Central memory CD8-positive, alpha-beta T cell (primary cell): ENCODE measurements at regions not wholly inside any gene's neighbourhood (a gene's known extent, or its start where the extent isn't known, plus 50 kb on each side); places are given as distances from the start of the nearest gene placed in this dataset.

Experiments
- ATAC-seq: fragments of 150-1000 bp; cut with Tn5 transposase; replicated peaks from 2 replicates; pipeline ENCODE4 v1.10.0; 2022; ENCODE audit warnings: mild to moderate bottlenecking, moderate FRiP score, moderate number of reproducible peaks; ENCODE audit not compliant: poor library complexity, severe bottlenecking; ENCODE audit errors: extremely low read depth
- DNase-seq, 2 donors: peaks; one replicate each; pipeline ENCODE4 v3.0.0; 2021; ENCODE audit warnings: low spot score in 2 of 2
- H3K27ac Mint-ChIP-seq: one replicate; pipeline ENCODE4 v1.8.0; 2022; ENCODE audit warnings: low read depth, mild to moderate bottlenecking, moderate library complexity, mixed read lengths
- H3K27me3 Mint-ChIP-seq: one replicate; pipeline ENCODE4 v1.8.0; 2022; ENCODE audit warnings: mixed read lengths
- H3K36me3 Mint-ChIP-seq: one replicate; pipeline ENCODE4 v1.8.0; 2022; ENCODE audit warnings: mild to moderate bottlenecking, moderate library complexity, mixed read lengths; ENCODE audit not compliant: insufficient read depth
- H3K4me1 Mint-ChIP-seq: one replicate; pipeline ENCODE4 v1.8.0; 2022; ENCODE audit warnings: mixed read lengths
- H3K4me3 Mint-ChIP-seq: one replicate; pipeline ENCODE4 v1.8.0; 2022; ENCODE audit warnings: mild to moderate bottlenecking, moderate library complexity, mixed read lengths
- H3K9me3 Mint-ChIP-seq: one replicate; pipeline ENCODE4 v1.8.0; 2022; ENCODE audit warnings: mixed read lengths

DNA sequence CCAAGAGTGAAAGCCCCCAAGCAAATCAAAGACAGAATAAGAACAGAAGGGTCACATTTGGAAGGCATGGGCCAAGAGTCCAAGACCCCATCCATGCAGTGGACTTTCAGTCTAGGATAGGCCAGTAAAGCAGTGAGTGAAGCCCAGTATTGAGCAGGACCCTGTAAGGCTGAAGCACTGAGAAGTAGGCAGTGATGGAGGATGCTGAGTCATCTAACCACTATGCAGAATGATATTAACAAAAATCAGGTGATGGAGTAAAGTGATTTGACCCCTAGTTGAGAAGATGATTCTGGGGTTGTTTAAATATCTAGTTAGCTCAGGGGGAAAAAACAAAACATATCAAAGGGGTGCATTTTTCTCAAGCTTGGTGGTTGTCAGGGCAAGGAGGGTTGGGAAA lies 308.7 kb upstream of the PLXNA2 start:
- Mint-ChIP-seq H3K4me1 (no peaks in the 10 kb centered on the region), H3K36me3 (no peaks in the 10 kb centered on the region), H3K9me3 (no peaks in the 10 kb centered on the region), H3K27me3 (no peaks in the 10 kb centered on the region), H3K4me3 (no peak overlapping the region), H3K27ac (no peak overlapping the region)
- DNase-seq = no peak
- ATAC-seq = no peak

- Mint-ChIP-seq H3K36me3 (no peaks in the 10 kb centered on the region), H3K27me3 (no peaks in the 10 kb centered on the region), H3K9me3 (no peaks in the 10 kb centered on the region), H3K27ac (no peak overlapping the region), H3K4me1 (no peaks in the 10 kb centered on the region), H3K4me3 (no peak overlapping the region)
- no peak for ATAC-seq
- no peak for DNase-seq
These were observed 312.3 kb upstream of the PLXNA2 start for GRCh38 chr1:208556461-208556860.

- DNase-seq (no peak), ATAC-seq (no peak)
- Mint-ChIP-seq H3K9me3 (no peaks in the 10 kb centered on the region), H3K4me3 (no peak overlapping the region), H3K36me3 (no peaks in the 10 kb centered on the region), H3K27me3 (no peaks in the 10 kb centered on the region), H3K27ac (no peak overlapping the region), H3K4me1 (no peaks in the 10 kb centered on the region)
These were observed 313.0 kb upstream of the PLXNA2 start for GRCh38 chr1:208557046-208557722.

DNA sequence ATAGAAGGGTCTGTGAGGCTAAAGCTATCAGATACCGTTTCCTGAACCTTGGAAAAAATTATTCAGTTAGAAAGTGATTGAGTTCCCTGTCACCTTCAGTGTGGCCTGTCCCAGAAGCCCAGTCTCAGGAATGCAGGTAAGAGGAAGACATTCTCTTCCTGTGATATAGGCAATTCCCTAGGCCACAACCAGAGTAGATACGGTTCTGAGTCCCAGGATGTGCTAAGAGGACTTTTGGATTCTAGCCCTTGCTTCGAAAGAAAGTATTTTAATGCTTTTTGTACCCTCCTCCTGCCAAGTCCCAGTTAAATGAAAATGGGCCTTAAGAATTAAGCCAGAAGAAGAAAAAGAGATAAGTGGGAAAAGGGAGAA lies 313.5 kb upstream of the PLXNA2 start:
- ATAC-seq (no peak), DNase-seq (no peak)
- Mint-ChIP-seq H3K27me3 (no peaks in the 10 kb centered on the region), H3K27ac (no peak overlapping the region), H3K9me3 (no peaks in the 10 kb centered on the region), H3K4me3 (no peak overlapping the region), H3K4me1 (no peaks in the 10 kb centered on the region), H3K36me3 (no peaks in the 10 kb centered on the region)

GRCh38 chr1:208559597-208560329 lies 315.6 kb upstream of the PLXNA2 start:
- no peak for DNase-seq
- peaks cover 6% of the 10 kb centered on the region for H3K27me3 Mint-ChIP-seq
- H3K4me3 Mint-ChIP-seq = no peak overlapping the region
- no peaks in the 10 kb centered on the region for H3K36me3 Mint-ChIP-seq
- no peaks in the 10 kb centered on the region for H3K4me1 Mint-ChIP-seq
- no peak for ATAC-seq
- no peak overlapping the region for H3K27ac Mint-ChIP-seq
- H3K9me3 Mint-ChIP-seq = no peaks in the 10 kb centered on the region

GRCh38 chr1:208562151-208562960 lies 318.2 kb upstream of the PLXNA2 start:
- Mint-ChIP-seq H3K27ac (no peak overlapping the region), H3K4me3 (no peak overlapping the region), H3K36me3 (no peaks in the 10 kb centered on the region), H3K27me3 (peaks cover 9% of the 10 kb centered on the region), H3K4me1 (no peaks in the 10 kb centered on the region), H3K9me3 (no peaks in the 10 kb centered on the region)
- DNase-seq (no peak), ATAC-seq (no peak)

DNA sequence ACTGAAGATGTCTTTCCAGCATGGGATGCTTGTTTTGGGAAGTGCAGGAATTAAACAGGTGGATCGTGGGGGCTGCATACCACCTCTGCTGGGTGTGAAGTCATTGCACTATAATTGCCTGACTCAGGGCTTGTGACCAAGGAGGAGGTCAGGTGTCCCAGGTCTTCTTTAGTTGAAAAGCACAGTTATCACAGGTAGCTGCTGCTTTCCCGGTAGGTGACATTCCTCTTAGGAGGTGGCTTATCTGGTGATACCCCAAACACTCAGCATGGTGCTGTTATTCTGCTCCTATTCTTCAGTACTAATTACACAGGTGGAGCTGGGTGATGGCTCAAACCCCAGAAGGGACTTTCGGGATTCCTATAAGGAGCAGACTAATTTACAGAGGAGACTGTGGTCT lies 320.3 kb upstream of the PLXNA2 start:
- no peaks in the 10 kb centered on the region for H3K9me3 Mint-ChIP-seq
- no peak for ATAC-seq
- H3K4me3 Mint-ChIP-seq = no peak overlapping the region
- no peaks in the 10 kb centered on the region for H3K4me1 Mint-ChIP-seq
- peaks cover 21% of the 10 kb centered on the region for H3K27me3 Mint-ChIP-seq
- H3K27ac Mint-ChIP-seq = no peak overlapping the region
- DNase-seq = no peak
- H3K36me3 Mint-ChIP-seq = no peaks in the 10 kb centered on the region

- H3K4me3 Mint-ChIP-seq = no peak overlapping the region
- no peak overlapping the region for H3K27ac Mint-ChIP-seq
- H3K9me3 Mint-ChIP-seq = no peaks in the 10 kb centered on the region
- no peaks in the 10 kb centered on the region for H3K4me1 Mint-ChIP-seq
- no peak for DNase-seq
- ATAC-seq = no peak
- H3K36me3 Mint-ChIP-seq = no peaks in the 10 kb centered on the region
- peaks cover 30% of the 10 kb centered on the region for H3K27me3 Mint-ChIP-seq
These were observed 321.7 kb upstream of the PLXNA2 start for GRCh38 chr1:208565756-208566440.

GRCh38 chr1:208569181-208569580 lies 325.0 kb upstream of the PLXNA2 start:
- Mint-ChIP-seq H3K4me3 (no peak overlapping the region), H3K4me1 (no peaks in the 10 kb centered on the region), H3K27me3 (peaks cover 29% of the 10 kb centered on the region), H3K9me3 (no peaks in the 10 kb centered on the region), H3K27ac (no peak overlapping the region), H3K36me3 (no peaks in the 10 kb centered on the region)
- no peak for DNase-seq
- no peak for ATAC-seq

- H3K27ac Mint-ChIP-seq = no peak overlapping the region
- peaks cover 20% of the 10 kb centered on the region for H3K27me3 Mint-ChIP-seq
- H3K9me3 Mint-ChIP-seq = no peaks in the 10 kb centered on the region
- ATAC-seq (no peak), DNase-seq (no peak)
- H3K4me1 Mint-ChIP-seq = no peaks in the 10 kb centered on the region
- H3K36me3 Mint-ChIP-seq = no peaks in the 10 kb centered on the region
- H3K4me3 Mint-ChIP-seq = no peak overlapping the region
These were observed 326.2 kb upstream of the PLXNA2 start for GRCh38 chr1:208570362-208570761.

DNA sequence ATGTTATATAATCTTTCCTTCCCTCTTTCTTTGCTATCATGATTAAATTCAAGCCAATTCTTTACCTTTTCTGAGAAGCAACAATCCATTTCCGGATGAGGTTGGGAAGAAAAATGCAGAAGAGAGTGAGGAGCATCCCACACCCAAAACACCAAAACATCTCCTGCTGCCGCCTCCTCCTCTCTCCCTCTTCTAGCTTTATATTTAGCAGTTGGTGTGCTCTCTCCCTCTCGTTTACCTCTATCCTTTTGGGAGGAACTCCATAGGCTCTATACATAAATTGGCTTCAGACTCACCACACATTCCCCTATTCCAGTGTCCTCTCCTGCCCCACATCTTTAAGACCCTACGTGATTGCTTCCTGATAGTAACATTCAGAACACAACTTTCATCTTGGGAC lies 332.2 kb upstream of the PLXNA2 start:
- no peaks in the 10 kb centered on the region for H3K27me3 Mint-ChIP-seq
- DNase-seq (no peak), ATAC-seq (no peak)
- H3K4me1 Mint-ChIP-seq = no peaks in the 10 kb centered on the region
- H3K9me3 Mint-ChIP-seq = no peaks in the 10 kb centered on the region
- H3K27ac Mint-ChIP-seq = no peak overlapping the region
- no peaks in the 10 kb centered on the region for H3K36me3 Mint-ChIP-seq
- no peak overlapping the region for H3K4me3 Mint-ChIP-seq

- H3K4me3 Mint-ChIP-seq = no peak overlapping the region
These were observed 333.3 kb upstream of the PLXNA2 start for GRCh38 chr1:208577381-208577905.

More at GRCh38 chr1:208577381-208577905, 333.3 kb upstream of the PLXNA2 start:
- no peak overlapping the region for H3K27ac Mint-ChIP-seq
- H3K27me3 Mint-ChIP-seq = no peaks in the 10 kb centered on the region
- DNase-seq (no peak), ATAC-seq (no peak)
- H3K36me3 Mint-ChIP-seq = no peaks in the 10 kb centered on the region
- no peaks in the 10 kb centered on the region for H3K4me1 Mint-ChIP-seq
- H3K9me3 Mint-ChIP-seq = no peaks in the 10 kb centered on the region
